ENCODE measurements at regions not wholly inside any gene's neighbourhood (a gene's known extent, or its start where the extent isn't known, plus 50 kb on each side); places are given as distances from the start of the nearest gene placed in this dataset.
A peak's percentile ranks its signal among the peaks of the same experiment; 100 is the strongest.

- no peak overlapping the region for H3K4me3 ChIP-seq (ENCODE audit: low read depth, low read length)
- peak; percentile 36 for DNase-seq (ENCODE audit: low read depth)
- TF ChIP-seq CTCF (IDR thresholded peaks at IDR 0.05; ENCODE audit: control insufficient read depth, extremely low read depth, insufficient read depth), result peak; percentile 57
Observed at GRCh38 chr4:115851918-115852766, 738.7 kb upstream of the NDST4 start.

GRCh38 chr4:115850799-115851509 lies 737.5 kb upstream of the NDST4 start:
- no peak for TF ChIP-seq CTCF (IDR thresholded peaks at IDR 0.05; ENCODE audit: control insufficient read depth, extremely low read depth, insufficient read depth)
- no peak for DNase-seq (ENCODE audit: low read depth)
- no peak overlapping the region for H3K4me3 ChIP-seq (ENCODE audit: low read depth, low read length)

GRCh38 chr4:115844180-115844579 lies 730.8 kb upstream of the NDST4 start:
- no peak for TF ChIP-seq CTCF (IDR thresholded peaks at IDR 0.05; ENCODE audit: control insufficient read depth, extremely low read depth, insufficient read depth)
- no peak overlapping the region for H3K4me3 ChIP-seq (ENCODE audit: low read depth, low read length)
- DNase-seq (ENCODE audit: low read depth), result peak; percentile 69

GRCh38 chr4:115841871-115842270 lies 728.5 kb upstream of the NDST4 start:
- no peak overlapping the region for H3K4me3 ChIP-seq (ENCODE audit: low read depth, low read length)
- TF ChIP-seq CTCF (IDR thresholded peaks at IDR 0.05; ENCODE audit: control insufficient read depth, extremely low read depth, insufficient read depth), result no peak
- DNase-seq (ENCODE audit: low read depth), result no peak

- TF ChIP-seq CTCF (IDR thresholded peaks at IDR 0.05; ENCODE audit: control insufficient read depth, extremely low read depth, insufficient read depth), result no peak
- no peak overlapping the region for H3K4me3 ChIP-seq (ENCODE audit: low read depth, low read length)
- no peak for DNase-seq (ENCODE audit: low read depth)
Observed at GRCh38 chr4:115834441-115834840, 721.0 kb upstream of the NDST4 start.

- TF ChIP-seq CTCF (IDR thresholded peaks at IDR 0.05; ENCODE audit: control insufficient read depth, extremely low read depth, insufficient read depth), result no peak
- no peak for DNase-seq (ENCODE audit: low read depth)
- no peak overlapping the region for H3K4me3 ChIP-seq (ENCODE audit: low read depth, low read length)
Observed at GRCh38 chr4:115824630-115825029, 711.2 kb upstream of the NDST4 start.

All from LNCaP clone FGC (cell line).